ENCODE measurements at regions not wholly inside any gene's neighbourhood (a gene's known extent, or its start where the extent isn't known, plus 50 kb on each side); places are given as distances from the start of the nearest gene placed in this dataset.

- TF ChIP-seq CTCF (IDR thresholded peaks at IDR 0.05; ENCODE audit: insufficient read depth, low read depth, low read length) (no peak), EZH2 (IDR thresholded peaks at IDR 0.05; ENCODE audit: insufficient read depth, low read length) (no peak)
Measured at GRCh38 chrX:22660756-22661155, 339.0 kb upstream of the DDX53 start.

All from astrocyte (in vitro differentiated cells and primary cell).